HG03139 (cell line): ENCODE measurements at regions not wholly inside any gene's neighbourhood (a gene's known extent, or its start where the extent isn't known, plus 50 kb on each side); places are given as distances from the start of the nearest gene placed in this dataset.

Source experiments
- ATAC-seq: cut with Tn5 transposase; IDR thresholded peaks from one replicate; pipeline ENCODE4 v1.9.1; 2021; ENCODE audit not compliant: unreplicated experiment

DNA sequence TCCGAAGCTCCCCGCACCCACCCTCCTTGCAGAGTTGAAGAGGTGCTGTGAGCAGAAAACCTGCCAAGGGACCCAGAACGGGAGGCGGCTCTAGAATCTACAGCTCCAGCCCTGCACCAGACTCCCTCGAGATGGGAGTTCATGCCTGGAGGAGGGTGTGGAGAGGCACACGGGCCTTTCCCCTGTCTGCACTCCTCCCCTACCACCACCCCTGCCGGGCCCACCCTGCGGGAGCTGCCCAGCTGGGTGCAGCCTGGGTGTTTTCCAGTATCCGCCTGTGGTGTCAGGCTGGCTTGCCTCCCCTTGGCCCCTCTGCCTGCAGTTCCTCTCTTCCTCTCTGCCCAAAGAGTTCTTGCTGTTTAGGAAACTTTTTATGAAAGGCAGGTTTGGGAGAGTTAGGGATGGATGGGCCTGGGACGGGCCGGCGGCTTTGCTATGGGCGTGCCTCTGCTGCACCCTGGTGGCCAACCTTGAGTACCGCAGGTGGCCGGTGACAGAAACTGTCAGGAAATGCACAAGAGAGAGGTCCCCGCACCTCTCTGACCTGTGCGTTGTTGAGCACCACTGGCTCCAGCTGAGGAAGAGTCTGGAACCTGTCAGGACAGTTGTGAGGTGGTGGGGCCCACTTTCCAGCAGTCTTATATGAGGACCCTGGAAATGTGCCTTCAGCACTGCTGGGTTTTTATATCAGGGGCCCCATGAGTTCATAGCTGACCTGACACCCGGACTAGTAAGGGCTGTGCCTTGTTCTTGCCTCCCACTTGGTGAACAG is 354.1 kb downstream of the SEC14L1 start:
- ATAC-seq: no peak

DNA sequence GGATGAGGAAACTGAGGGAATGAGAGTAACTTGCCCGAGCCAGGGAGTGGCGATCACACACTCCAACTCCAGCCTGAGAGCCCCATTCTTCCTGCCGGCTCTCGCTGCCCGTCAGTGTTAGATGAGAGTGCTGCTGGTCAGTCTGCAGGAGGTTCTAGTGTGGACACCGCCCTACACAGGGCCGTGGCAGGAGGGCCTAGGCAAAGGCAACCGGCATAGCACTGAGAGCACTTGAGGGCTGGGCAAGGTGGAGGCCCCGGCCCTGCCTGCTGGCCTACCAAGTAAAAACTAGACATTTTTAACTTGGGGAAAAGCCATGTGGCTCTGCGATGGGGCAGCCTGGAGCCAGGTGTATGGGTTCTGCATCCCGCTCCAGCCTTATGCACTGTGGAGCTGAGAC is 354.8 kb downstream of the SEC14L1 start:
- ATAC-seq: no peak

DNA sequence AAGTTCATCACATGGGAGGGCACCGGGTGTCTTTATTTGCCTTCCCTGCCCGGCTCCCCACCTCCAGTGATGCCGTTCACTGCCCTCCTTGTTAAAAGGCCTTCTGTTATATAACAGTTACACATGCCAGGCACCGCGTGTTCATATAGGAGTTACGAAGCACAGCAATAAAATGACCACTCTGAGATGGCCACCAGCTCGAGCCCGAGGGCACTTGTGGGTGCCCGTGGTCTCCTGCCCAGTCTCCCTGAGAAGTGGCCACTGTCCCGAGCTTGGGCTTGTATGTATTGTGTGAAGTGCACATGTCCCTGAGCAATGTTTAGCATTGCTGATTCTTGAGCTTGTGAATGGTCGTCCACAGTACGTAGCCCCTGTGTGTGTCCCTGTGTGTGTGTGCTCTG is 355.6 kb downstream of the SEC14L1 start:
- no peak for ATAC-seq

DNA sequence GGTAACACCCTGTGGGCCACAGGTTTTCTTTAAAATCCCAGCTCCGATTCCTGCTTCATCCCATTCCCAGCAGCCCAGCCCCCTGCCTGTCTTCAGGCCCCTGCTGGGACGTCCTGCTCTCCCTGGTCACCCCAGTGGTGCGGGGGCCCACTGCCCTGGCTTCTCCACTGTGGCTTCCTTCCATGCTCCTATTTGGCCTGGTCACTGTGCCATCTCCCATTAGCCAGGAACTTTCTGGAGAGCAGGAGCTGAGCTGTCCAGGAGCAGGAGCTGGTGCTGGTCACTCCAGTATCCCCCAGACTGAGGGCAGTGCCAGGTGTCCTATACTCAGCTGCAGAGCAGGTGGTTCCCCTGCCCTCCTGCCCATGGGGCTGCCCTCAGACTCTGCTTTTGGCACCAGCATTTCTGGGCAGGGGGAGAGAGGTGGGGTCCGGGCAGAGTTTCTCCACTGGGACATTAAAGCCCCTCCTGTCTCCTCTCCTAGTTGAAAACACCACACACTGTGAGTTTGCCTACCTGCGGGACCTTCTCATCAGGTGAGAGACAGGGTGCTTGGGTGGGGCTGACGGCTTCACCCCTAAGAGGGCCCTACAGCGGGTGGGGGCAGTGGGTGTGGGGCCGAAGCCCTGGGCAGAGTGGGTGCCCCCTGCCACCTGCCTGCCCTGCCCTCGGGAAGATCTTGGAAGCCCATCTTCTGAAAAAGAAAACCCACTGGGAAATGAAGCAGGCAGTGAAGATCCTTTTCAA is 356.2 kb downstream of the SEC14L1 start:
- ATAC-seq: no peak

DNA sequence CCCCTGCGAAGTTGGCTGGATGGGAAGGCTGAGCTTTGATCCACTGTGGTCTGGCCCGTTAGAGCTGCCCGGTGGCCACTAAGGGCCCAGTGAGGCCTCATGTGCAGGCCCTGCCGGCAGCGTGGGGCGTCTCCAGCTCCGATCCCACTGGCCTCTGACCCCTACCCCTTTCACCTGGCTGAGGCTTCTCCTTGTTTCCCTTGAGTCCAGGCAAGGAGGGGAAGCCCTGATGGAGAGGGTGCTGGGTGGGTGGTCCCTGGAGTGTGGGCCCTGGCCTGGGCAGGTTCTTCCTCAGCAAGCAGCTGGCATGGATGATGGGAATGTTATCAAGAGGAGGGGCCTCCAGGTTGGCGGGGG is 356.8 kb downstream of the SEC14L1 start:
- ATAC-seq: no peak

DNA sequence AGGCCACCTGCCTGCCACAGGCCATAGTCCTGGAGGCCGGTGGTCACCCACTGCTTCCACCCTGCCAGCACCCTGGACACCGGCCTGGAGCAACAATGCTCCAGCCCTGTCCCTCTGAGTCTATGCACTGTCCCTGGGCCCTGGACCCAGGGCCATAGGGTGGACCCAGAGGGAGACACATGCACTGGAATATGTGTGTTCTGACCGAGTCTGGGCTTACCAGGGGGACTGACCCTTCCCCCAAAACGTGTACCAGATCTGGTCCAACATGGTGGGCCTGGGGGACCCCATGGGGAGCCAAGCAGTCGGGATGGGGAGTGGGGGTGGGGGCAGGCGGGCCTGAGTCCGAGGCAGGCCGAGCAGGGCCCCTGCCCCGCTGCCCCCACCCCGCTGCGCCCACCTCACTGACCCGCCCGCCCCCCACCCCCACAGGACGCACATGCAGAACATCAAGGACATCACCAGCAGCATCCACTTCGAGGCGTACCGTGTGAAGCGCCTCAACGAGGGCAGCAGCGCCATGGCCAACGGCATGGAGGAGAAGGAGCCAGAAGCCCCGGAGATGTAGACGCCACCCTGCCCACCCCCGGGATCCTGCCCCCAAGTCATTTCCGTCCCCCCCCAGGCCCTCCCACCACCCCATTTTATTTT is 357.4 kb downstream of the SEC14L1 start:
- ATAC-seq: no peak

DNA sequence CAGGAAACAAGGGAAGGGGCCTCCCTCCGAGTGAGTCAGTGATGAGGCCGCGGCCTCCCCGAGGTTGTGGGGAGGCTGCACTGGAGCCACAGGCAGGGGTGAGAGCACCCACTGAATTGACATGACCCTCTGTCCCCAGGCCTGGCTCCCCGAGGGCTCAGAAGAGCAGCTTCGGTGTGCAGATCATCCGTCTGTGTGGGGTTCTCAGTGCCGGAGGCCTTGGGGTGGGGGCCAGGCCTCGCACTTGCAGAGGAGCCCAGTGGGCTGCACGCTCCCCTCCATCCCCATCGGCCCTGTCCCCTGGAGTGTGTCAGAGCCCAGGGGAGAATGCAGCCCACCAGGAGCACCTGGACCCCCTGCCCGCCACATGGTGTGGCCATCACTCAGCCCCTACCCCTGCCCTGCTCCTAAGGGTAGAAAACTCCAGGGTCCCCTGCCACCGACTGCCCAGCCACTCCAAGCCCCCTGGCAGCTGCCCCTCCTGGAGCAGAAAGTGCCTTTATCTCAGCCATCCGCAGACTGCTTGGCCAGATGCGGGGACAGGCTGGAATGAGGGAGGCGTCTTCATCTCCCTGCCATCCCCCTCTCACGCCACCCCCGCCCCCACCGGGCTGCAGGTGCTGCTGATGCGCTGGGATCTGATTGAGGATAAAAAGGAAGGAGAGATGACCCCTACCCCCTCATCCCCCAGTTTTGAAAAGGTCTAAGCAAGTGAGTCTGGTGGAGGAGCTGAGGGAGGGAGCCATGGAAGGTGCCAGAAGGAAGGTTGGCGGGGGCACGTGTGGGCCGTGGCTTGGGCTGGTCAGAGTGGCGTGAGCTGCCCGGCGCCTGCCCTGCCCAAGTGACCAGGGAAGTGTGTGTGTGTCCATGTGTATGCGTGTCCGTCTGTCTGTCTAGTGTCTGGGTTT is 358.3 kb downstream of the SEC14L1 start:
- ATAC-seq: no peak

DNA sequence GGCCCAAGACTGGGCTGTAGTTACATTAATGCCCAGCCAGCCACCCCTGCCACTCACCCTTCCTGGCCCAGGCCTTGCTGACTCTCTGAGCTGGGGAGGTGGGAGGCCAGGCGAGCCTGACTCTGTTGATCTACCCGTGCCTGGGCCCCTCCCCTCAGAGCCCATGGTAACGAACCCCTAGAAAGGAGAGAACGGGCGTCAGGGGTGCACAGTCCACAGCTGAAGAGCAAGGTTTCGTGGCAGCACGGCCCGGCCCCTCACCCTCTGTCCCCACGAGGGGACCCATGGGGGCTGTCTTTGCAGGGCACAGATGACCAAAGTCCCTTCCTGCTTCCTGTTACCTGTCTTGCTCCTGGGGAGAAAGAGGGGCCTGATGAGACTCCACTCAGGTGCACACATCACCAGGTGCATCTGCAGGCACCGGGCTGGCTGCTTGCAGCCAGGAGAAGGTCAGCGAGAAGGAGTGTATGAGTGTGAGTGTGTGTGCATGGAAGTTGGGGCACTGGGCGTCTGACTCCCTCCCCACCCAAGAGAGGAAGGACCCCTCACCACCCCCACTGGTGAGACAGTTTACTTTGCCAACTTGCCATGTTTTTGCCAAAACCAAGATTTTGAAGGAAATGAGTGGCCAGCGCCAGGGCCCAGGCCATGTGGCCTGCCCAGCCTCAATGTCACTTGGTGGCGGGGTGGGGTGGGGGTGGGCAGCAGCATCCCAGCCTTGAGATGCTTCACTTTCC is 359.1 kb downstream of the SEC14L1 start:
- no peak for ATAC-seq

DNA sequence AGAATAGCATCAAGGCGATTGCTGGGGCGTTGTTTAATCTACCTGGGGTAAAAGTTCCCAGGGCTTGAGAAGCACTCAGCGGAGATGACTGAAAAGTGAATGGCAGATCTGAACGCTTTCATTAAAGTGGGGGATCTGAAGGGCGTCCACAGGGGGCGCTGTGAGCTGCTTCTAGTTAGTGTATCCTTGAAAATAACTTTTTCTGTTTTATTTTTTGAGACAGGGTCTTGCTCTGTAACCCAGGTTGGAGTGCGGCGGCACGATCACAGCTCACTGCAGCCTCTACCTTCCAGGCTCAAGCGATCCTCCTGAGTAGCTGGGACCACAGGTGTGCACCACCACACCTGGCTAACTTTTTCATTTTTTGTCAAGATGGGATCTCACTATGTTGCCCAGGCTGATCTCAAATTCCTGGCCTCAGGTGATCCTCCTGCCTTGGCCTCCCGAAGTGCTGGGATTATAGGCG is 360.4 kb downstream of the SEC14L1 start:
- no peak for ATAC-seq

DNA sequence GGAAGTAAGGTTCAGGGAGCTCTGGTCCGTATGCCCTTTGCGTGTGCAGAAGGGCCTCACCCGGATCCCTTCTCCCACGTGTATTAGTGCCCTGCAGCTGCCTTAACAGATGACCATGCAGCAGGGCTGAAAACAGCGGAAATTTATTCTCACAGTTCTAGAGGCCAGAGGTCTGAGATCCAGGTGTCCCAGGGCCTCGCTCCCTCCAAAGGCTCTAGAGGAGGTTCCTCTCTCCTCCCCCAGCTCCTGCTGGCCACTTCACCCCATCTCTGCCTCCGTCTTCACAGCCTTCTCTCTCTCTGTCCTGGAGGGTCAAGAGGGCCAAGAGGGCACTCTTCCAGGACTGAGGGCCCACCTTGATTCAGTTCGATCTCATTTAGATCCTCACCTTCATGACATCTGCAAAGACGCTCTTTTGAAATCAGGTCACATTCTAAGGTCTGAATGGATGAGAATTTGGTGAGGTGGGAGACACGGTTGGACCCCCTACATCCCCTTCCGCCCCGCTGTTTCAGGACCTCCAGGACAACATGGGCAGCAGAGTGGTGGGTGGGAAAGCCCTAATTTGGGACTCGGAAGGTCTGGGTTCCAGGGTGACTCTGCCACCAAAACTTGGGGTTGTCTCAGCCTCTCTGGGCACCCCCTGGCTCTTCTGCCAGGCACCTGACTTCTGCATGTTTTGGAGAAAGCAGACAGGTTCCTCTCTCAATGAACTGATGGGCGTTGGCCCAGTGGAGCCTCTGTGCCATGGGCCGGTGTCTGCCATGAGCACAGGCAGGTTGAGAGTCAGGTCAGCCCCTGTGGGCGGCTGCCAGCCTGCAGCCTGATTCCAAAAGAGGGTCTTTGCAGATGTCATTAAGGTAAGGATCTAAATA is 361.2 kb downstream of the SEC14L1 start:
- ATAC-seq: no peak

DNA sequence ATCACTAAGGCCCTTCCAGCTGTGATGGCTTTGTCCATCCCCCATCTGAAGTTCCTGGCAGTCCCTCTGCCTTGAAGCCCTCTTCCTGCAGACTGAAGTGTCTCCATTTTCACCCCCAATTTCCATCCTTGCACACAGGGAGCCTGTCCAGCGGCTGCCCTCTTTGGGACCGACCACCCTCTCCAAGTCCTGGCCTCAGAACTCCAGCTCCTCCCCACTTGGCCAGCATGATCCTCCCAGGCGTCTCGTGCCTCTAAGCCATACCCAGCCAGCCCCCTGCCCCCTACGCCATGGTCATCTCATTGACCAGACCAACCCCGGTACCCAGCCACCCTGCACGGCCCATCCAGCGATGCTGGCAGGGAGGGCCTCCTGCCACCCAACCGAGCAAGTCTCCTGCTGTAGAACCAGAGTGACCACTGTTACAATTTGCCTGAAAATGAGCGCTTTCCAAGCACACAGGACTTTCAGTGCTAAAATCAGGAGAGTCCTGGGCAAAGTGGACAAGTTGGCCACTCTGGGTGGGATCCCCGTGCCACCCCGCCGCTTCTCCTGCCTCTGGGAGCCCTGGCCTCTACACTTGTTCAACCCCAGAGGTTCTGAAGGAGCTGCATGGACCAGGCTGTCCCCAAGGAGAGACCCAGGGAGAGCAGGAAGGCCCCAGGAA is 362.0 kb downstream of the SEC14L1 start:
- no peak for ATAC-seq

DNA sequence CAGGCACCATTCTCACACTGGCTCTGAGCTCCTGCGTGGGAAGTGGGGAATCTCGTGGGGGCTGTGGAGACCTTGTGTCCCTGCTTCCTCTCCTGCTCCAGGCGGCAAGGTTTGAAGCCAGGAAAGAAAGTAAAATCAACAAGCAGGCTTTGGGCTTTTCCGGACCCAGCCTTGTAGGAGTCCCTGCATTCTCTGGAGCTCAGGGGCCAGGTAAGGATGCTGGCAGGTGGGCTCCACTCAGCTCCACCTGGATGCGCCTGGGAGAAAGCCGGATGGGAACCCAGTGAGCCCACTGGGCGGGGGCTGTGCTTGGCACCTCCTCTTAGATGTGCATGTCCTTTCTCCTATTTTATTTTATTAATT is 362.5 kb downstream of the SEC14L1 start:
- ATAC-seq: no peak

DNA sequence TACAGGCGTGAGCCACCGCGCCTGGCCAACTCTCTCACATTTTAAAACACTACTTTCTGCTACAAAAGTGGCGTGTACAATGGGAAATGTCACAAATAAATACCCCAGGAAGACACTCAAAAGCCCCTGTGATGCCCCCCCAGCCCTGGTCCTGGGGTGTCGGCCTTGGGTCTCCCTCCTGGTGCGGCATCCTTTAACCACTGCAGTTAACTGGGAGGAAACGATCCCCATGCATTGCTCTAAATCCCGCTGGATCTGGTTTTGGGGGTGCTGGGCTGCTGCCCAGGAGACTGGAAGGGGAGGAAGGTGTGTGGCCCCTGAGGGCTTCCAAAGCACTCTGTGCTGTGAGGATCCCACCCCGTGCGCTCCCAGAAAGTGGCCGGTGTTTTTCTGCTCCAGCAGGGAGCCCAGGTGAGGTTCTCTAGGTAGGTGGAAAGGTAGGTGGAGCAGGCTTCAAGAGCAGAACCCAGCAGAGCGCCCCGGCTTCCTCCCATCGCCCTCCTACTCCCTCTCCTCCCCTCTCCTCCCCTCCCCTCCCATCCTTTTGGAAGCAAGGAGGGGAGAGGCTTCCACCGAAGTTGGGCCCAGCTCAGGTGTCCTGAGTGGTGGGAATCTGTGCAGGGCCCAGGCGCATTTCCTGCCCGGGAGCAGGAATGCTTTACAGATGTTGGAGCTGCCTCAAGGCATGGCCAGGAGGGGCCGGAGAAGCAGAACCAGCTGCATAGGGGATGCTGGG is 363.3 kb downstream of the SEC14L1 start:
- ATAC-seq: no peak

DNA sequence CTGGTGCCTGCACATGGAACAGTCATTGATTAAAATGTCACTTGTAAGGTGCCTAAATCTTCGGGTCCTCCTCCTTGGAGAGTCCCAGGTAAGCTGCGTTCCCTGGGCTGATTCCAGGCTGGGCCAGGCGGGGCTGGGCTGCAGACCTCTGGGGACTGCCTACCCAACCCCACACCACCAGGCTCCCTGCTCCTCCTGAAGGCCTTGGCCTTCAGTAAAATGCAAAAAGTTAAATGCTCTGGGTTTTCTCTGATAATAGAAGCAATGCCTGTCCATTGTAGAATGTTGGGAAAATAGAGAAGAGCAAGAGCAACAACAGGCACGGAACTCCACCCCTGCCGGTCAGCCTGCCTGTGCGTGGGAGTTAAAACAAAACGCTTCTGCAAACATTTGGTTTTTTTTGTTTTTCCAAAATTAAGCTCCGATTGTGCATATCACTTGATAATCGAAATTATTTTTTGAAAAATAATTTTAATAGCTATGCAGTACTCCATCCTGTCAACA is 363.9 kb downstream of the SEC14L1 start:
- no peak for ATAC-seq

DNA sequence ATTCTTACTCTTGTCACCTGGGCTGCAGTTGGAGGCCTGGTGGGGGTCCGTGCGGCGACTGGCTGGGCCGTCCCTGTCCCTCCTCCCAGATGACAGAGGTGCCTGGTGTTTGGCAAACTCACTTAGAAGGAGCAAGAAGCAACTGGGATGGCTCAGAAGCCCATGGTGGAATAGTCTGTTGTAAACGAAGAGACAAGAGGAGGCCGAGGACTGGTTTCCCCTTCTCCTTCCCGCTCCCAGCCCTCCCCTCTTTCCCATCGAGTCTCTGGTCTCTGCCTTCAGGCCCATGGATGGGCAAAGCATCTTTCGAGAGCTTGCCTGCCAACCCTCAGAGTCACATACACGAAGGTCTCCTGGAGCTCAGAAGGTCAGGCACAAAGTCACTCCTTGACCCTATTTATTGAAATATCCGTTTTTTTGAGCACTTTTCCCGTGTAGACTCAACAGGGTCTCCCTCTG is 364.4 kb downstream of the SEC14L1 start:
- no peak for ATAC-seq

DNA sequence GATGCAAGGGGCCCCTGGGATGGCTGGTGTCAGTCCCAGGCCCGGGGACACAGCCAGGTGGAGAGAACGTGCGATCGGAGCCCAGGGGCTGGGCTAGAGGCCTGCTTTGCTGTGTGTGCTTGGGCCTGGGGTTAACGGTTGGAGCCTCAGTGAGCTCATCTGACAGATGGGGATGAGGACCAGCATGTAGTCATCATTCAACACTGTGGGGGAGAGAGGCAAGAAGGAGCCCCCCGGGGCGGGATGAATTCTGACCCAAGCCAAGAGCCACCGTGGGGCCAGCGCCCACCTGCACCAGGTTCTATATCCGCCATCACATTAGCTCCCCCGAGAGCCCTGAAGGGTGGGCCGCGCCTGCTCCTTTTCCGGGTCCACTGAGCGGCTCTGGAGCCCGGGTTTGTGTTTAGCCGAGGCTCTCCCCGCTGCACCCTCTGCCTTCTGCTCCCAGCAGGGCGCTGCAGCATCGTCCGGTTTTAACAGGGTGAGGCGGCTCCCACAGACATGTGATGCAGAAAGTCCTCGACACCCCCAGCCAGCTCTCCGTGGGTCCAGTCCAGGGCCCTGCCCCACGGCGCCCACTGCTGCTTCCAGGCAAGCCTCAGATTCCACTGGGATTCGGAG is 365.7 kb downstream of the SEC14L1 start:
- ATAC-seq: no peak

DNA sequence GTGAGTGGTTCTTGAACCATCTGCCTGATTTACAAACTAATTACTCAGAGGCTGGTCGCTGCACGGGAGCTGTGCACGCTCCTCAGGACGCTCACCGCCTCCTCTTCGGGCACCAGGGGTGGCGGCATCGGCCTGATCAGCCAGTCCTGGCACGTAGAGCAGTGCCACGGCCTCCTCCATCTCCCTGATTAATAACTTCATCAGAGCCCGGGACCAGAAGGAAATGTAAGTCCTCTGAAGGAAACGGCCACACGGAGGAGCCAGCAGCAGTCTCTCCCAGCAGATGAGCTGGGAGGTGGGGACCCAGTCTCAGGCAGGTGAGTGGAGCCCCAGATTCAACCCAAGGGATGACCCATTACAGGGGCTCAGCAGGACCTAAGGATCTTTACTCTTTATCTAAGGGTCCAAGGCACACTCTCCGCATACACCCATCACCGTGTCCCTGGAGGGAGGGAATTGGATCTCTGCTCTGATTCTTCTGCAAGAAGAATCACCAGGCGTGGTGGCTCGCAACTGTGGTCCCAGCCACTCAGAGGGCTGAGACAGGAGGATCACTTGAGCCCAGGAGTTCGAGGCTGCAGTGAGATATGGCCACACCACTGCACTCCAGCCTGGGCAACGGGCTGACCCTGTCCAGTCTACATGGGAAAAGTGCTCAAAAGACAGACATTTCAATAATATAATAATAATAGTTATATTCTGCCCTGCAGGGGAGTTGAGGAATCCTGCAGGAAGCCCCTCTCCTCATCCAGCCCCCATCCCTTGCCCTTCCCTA is 366.5 kb downstream of the SEC14L1 start:
- ATAC-seq: no peak
